BE2C (cell line): ENCODE measurements at regions not wholly inside any gene's neighbourhood (a gene's known extent, or its start where the extent isn't known, plus 50 kb on each side); places are given as distances from the start of the nearest gene placed in this dataset.

Source experiments
- DNase-seq: peaks from one replicate; pipeline ENCODE4 v3.0.0-alpha.2; 2020
- H3K27me3 ChIP-seq: fragments of 250-450 bp; sonication (Bioruptor Pico); 2 replicates; pipeline ENCODE4 v1.5.1; 2020; ENCODE audit warnings: mild to moderate bottlenecking
- H3K36me3 ChIP-seq: fragments of 250-450 bp; sonication (Bioruptor Pico); 2 replicates; pipeline ENCODE4 v1.5.1; 2020; ENCODE audit warnings: mild to moderate bottlenecking
- H3K4me1 ChIP-seq: fragments of 250-450 bp; sonication (Bioruptor Pico); 2 replicates; pipeline ENCODE4 v1.5.1; 2020
- H3K4me3 ChIP-seq: 2 replicates; pipeline ENCODE4 v1.5.1; 2011; ENCODE audit warnings: low read depth, low read length
- H3K9me3 ChIP-seq: fragments of 250-450 bp; sonication (Bioruptor Pico); 2 replicates; pipeline ENCODE4 v1.5.1; 2020
- CTCF ChIP-seq: IDR thresholded peaks from 2 replicates; pipeline ENCODE4 v1.5.1; 2012; ENCODE audit warnings: mild to moderate bottlenecking, low read depth, low read length

DNA sequence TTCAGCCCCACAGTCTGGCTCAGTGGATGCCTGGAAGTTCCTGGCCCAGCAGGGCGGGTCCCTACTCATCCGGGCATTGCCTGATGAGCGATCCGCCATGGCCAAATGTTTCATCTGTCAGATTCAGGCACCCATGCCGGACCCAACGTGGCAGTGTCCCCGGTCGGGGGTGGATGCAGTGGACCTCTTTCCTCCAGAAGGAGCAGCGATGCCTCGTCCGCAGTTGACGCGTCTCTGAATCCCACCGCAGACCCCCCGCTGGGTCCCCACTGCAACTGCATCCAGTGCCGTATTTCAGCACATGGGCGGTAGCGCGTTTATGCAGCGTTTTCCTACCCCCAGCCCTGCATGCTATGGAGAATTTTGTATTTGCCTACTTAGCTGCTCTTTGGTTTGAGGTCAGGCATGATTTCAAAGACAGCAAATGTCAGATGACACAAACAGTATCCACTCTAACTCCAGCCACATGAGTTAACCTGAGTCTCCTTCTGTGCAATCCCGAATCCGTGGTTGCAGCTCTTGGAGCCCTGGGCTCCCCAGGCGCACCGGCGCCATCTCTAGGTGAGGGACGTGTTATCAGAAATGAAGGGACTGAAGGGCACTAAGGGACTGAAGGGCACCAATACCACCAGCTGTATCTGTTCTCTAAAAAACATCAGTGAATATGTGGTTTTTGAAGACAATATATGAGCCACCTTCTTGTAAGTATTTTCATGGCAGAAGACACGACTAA lies 72.6 kb upstream of the THBS2 start:
- no peaks in the 10 kb centered on the region for H3K27me3 ChIP-seq
- no peak overlapping the region for H3K4me3 ChIP-seq
- TF ChIP-seq CTCF: peak; percentile 44
- no peaks in the 10 kb centered on the region for H3K9me3 ChIP-seq
- H3K4me1 ChIP-seq: no peaks in the 10 kb centered on the region
- DNase-seq: peak; percentile 61
- H3K36me3 ChIP-seq: no peaks in the 10 kb centered on the region

DNA sequence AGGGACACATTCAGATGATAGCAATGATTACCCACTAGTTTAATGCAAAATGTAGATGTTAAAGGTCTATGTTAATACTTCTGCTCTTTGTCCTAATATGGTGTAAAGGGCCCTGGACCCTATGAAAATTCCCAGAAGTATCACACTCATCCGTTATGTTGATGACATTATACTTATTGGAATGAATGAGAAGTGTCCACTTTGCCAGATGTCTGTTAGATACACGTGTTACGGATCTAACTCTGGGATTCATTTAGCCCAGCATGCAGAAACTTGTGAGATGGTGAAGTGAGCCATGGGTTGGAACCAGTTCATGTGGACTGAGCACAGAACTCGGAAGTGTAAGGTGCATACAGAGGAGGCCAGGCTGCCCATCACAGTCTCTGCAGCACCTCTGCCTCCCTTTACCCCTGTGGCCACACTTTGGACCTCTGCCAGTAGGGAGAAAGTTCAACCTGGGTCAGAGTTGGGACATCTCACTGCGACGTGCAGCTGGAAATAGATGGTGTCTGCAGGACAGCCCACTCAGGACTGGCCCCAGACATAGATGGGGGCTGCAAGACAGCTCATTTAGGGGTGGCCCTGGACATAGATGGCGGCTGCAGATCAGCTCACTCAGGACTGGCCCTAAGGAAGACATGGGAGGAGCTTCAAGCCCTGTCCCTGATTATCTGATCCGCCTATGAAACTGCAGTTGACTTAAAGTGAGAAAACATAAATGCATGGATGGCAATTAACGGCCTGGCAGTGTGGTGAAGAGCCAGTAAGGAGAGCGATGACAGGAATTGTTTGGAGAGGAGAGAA lies 71.2 kb upstream of the THBS2 start:
- no peak for DNase-seq
- Histone ChIP-seq H3K36me3 (no peaks in the 10 kb centered on the region), H3K9me3 (no peaks in the 10 kb centered on the region), H3K27me3 (no peaks in the 10 kb centered on the region), H3K4me1 (no peaks in the 10 kb centered on the region), H3K4me3 (no peak overlapping the region)
- no peak for TF ChIP-seq CTCF

DNA sequence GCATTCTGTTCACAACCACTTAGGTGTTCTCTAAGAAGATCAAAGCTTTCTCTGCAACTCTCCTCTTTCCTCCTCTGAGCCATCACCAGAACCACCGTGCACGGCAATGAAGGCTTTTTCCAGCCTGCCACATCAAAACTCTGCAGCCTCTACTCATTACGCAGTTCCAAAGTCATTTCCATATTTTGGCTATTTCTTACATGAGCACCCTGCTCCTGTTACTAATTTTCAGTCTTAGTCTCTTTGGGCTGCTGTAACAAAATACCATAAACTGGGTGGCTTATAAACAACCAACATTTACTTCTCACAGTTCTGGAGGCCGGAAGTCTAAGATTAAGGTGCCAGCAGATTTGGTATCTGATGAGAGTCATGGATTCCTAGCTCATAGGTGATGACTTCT lies 70.4 kb upstream of the THBS2 start:
- no peak for DNase-seq
- no peaks in the 10 kb centered on the region for H3K4me1 ChIP-seq
- no peaks in the 10 kb centered on the region for H3K27me3 ChIP-seq
- no peaks in the 10 kb centered on the region for H3K36me3 ChIP-seq
- H3K4me3 ChIP-seq: no peak overlapping the region
- no peak for TF ChIP-seq CTCF
- no peaks in the 10 kb centered on the region for H3K9me3 ChIP-seq

- TF ChIP-seq CTCF: no peak
- Histone ChIP-seq H3K36me3 (no peaks in the 10 kb centered on the region), H3K9me3 (no peaks in the 10 kb centered on the region), H3K4me1 (no peaks in the 10 kb centered on the region), H3K27me3 (no peaks in the 10 kb centered on the region), H3K4me3 (no peak overlapping the region)
- no peak for DNase-seq
Observed at GRCh38 chr6:169323221-169323620, 69.6 kb upstream of the THBS2 start.

DNA sequence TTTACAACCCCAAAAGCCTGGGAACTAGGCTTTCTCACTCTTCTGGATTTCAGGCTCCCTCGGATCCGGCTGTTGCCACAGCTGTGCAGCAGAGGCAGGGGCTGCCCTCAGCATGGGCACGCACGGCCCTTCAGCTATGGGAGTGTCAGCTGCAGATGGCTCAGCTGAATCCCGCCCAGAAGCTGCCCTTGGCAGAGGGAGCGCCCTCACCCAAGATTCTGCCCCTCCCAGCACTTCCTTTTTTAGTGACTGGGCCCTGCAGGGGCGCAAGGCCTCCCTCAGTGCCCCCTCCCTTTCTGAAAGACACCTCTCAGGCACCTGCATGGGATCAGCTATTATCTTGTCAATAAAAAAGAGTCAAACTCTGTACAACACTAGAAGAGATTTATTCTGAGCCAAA lies 67.9 kb upstream of the THBS2 start:
- Histone ChIP-seq H3K9me3 (no peaks in the 10 kb centered on the region), H3K27me3 (no peaks in the 10 kb centered on the region), H3K4me1 (no peaks in the 10 kb centered on the region), H3K36me3 (no peaks in the 10 kb centered on the region), H3K4me3 (no peak overlapping the region)
- no peak for TF ChIP-seq CTCF
- DNase-seq: no peak

- no peaks in the 10 kb centered on the region for H3K9me3 ChIP-seq
- no peak for TF ChIP-seq CTCF
- H3K4me3 ChIP-seq: no peak overlapping the region
- no peaks in the 10 kb centered on the region for H3K27me3 ChIP-seq
- no peak for DNase-seq
- no peaks in the 10 kb centered on the region for H3K4me1 ChIP-seq
- H3K36me3 ChIP-seq: no peaks in the 10 kb centered on the region
Observed at GRCh38 chr6:169320013-169320412, 66.4 kb upstream of the THBS2 start.
